ENCODE measurements at regions not wholly inside any gene's neighbourhood (a gene's known extent, or its start where the extent isn't known, plus 50 kb on each side); places are given as distances from the start of the nearest gene placed in this dataset.
A peak's percentile ranks its signal among the peaks of the same experiment; 100 is the strongest.

DNA sequence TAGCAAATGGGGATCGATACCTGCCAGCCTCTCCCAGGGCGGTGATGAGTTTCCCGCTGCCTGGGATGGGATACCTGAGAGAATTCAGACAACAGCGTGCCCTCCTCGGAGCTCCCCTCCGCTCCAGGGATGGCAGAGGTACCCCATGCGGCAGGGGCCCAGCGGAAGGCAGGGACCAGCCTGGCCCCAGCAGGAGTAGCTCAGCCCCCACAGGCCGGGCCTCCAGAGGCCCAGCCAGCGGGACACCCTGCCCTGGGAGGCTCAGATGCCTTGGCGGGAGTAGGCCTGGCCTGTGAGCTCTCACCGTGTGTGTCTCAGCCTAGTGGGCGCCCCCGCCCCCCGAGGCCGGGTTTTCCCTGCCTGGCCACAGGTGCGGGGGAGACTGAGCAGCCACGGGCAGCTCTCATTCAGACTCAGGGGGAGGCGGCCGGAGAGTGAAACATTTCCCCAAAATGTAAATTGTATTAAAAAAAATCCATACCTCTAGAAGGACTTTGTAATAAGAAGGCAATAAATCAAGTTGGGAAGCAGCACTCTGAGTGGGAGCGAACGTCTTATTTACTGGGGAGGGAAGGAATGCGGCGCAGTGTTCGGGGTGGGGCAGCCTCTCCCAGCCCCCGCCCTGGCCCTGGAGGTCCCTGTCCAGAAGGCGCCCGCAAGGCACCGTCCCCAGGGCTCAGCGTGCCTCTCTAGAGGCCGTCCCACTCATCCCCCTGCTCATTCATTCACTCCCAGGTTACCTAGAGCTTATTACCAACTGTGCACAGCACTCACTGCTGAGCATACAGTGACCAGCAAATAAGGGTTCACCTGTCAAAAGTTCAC lies 888.0 kb downstream of the BRD1 start:
- H3K4me1 ChIP-seq (ENCODE audit: control insufficient read depth, insufficient read depth, low read length, poor library complexity, severe bottlenecking), result no peaks in the 10 kb centered on the region
- H3K36me3 ChIP-seq (ENCODE audit: control insufficient read depth, insufficient read depth, low read length), result no peaks in the 10 kb centered on the region
- Mint-ChIP-seq H3K4me3 (no peak overlapping the region), H3K36me3 (no peaks in the 10 kb centered on the region), H3K9me3 (peaks cover 0 to 3% (median under 1%) of the 10 kb centered on the region in 7 donors), H3K4me1 (no peaks in the 10 kb centered on the region), H3K27ac (no peak overlapping the region), H3K27me3 (no peaks in the 10 kb centered on the region)
- ATAC-seq (ENCODE audit: low read depth in 2 of 2) (no peak), DNase-seq (no peak)
- no peak overlapping the region for H3K27ac ChIP-seq (ENCODE audit: insufficient read depth, low read length, poor library complexity, severe bottlenecking)
- H3K27me3 ChIP-seq (ENCODE audit: control insufficient read depth, insufficient read depth, low read length), result no peaks in the 10 kb centered on the region
- no peak overlapping the region for H3K4me3 ChIP-seq (ENCODE audit: low read depth, low read length)
- peaks cover 0 to under 1% of the 10 kb centered on the region in 2 experiments for H3K9me3 ChIP-seq (ENCODE audit: control insufficient read depth in 2 of 2, low read length in 2 of 2)

DNA sequence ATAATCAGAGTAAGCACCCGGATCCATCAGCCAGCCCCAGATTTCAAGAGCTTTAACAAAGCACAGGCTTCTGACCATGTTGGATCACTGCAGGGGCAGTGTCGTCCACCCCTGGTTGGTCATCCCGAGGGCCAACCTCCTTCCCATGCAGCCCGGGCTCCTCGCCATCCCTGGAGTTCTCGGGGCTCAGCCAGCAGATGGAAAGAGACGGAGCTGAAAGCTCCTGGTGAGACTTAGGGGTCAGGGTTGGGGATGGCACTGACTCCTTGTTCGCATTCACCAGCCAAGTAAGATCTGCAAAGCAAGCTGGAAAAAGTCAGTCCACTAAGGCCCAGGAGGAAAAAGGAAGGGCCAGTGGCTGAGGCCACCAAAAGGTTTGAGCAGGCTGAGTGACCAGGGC lies 888.9 kb downstream of the BRD1 start:
- Mint-ChIP-seq H3K4me1 (no peaks in the 10 kb centered on the region), H3K27ac (no peak overlapping the region), H3K27me3 (no peaks in the 10 kb centered on the region), H3K36me3 (no peaks in the 10 kb centered on the region), H3K4me3 (no peak overlapping the region), H3K9me3 (peaks cover 0 to 6% (median 3%) of the 10 kb centered on the region in 7 donors)
- Histone ChIP-seq H3K9me3 (ENCODE audit: control insufficient read depth in 2 of 2, low read length in 2 of 2) (peaks cover 0 to 5% of the 10 kb centered on the region in 2 experiments), H3K27me3 (ENCODE audit: control insufficient read depth, insufficient read depth, low read length) (no peaks in the 10 kb centered on the region), H3K4me3 (ENCODE audit: low read depth, low read length) (no peak overlapping the region), H3K27ac (ENCODE audit: insufficient read depth, low read length, poor library complexity, severe bottlenecking) (no peak overlapping the region), H3K4me1 (ENCODE audit: control insufficient read depth, insufficient read depth, low read length, poor library complexity, severe bottlenecking) (no peaks in the 10 kb centered on the region), H3K36me3 (ENCODE audit: control insufficient read depth, insufficient read depth, low read length) (no peaks in the 10 kb centered on the region)
- ATAC-seq (ENCODE audit: low read depth in 2 of 2), result no peak
- no peak for DNase-seq

DNA sequence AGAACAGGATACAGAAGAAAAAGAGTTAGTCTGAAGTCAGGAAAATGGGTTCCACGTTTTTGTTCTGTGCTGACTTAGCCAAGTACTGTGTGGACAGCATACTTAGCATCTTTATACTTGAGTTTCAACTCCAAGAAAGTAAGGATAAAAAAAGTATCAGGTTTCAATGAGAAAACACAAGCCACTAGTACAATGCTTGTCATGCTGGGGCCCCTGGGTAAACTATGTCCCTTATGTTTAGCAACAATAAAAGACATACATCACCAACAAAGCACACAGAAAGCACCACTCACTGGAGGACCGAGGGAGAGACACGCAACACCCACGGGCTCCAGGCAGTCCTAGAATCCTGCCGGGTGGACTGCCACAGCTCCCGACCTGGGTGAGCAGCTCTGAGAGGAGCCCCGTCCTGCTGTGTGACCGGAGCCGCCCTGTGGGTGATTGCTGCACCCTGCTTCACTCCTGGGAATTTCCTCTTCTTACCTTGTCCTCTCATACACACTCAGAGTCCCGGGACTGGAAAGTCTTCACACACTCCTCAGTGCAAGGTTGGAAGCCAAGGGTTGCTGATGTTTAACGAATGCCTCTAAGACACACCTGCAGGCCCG lies 890.5 kb downstream of the BRD1 start:
- Mint-ChIP-seq H3K4me1 (no peaks in the 10 kb centered on the region), H3K9me3 (peaks cover 0 to 6% (median 3%) of the 10 kb centered on the region in 7 donors), H3K36me3 (no peaks in the 10 kb centered on the region), H3K4me3 (no peak overlapping the region), H3K27me3 (no peaks in the 10 kb centered on the region), H3K27ac (no peak overlapping the region)
- Histone ChIP-seq H3K27ac (ENCODE audit: insufficient read depth, low read length, poor library complexity, severe bottlenecking) (no peak overlapping the region), H3K4me1 (ENCODE audit: control insufficient read depth, insufficient read depth, low read length, poor library complexity, severe bottlenecking) (no peaks in the 10 kb centered on the region), H3K4me3 (ENCODE audit: low read depth, low read length) (no peak overlapping the region), H3K36me3 (ENCODE audit: control insufficient read depth, insufficient read depth, low read length) (no peaks in the 10 kb centered on the region), H3K9me3 (ENCODE audit: control insufficient read depth in 2 of 2, low read length in 2 of 2) (peaks cover 0 to 5% of the 10 kb centered on the region in 2 experiments), H3K27me3 (ENCODE audit: control insufficient read depth, insufficient read depth, low read length) (no peaks in the 10 kb centered on the region)
- ATAC-seq (ENCODE audit: low read depth in 2 of 2) (no peak), DNase-seq (no peak)

DNA sequence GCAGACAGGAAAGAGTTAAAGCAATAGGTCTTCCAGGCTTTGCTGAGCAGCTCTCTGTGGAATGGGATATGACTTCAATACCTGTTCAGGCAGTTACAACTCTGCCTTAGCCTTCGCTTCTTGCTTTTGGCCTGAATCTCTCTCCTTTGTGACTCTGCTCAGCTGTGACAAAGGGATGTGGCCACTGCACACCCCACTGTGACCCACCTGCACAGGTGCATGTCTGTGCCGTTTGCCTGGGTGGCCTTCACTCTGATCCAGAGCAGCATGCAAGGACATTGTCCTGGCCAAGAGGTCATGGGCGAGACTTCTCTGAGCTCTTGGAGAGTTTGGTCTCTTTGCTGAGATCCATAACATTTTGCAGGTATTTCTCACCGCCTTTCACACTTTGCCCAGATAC lies 891.3 kb downstream of the BRD1 start:
- no peaks in the 10 kb centered on the region for H3K4me1 ChIP-seq (ENCODE audit: control insufficient read depth, insufficient read depth, low read length, poor library complexity, severe bottlenecking)
- no peaks in the 10 kb centered on the region for H3K27me3 Mint-ChIP-seq
- H3K27ac ChIP-seq (ENCODE audit: insufficient read depth, low read length, poor library complexity, severe bottlenecking), result no peak overlapping the region
- peaks cover 0 to 6% (median 3%) of the 10 kb centered on the region in 7 donors for H3K9me3 Mint-ChIP-seq
- H3K27me3 ChIP-seq (ENCODE audit: control insufficient read depth, insufficient read depth, low read length), result no peaks in the 10 kb centered on the region
- H3K36me3 ChIP-seq (ENCODE audit: control insufficient read depth, insufficient read depth, low read length), result no peaks in the 10 kb centered on the region
- no peak overlapping the region for H3K4me3 Mint-ChIP-seq
- peaks cover 0 to 5% of the 10 kb centered on the region in 2 experiments for H3K9me3 ChIP-seq (ENCODE audit: control insufficient read depth in 2 of 2, low read length in 2 of 2)
- DNase-seq (no peak), ATAC-seq (ENCODE audit: low read depth in 2 of 2) (no peak)
- H3K36me3 Mint-ChIP-seq, result no peaks in the 10 kb centered on the region
- H3K4me3 ChIP-seq (ENCODE audit: low read depth, low read length), result no peak overlapping the region
- no peak overlapping the region for H3K27ac Mint-ChIP-seq
- H3K4me1 Mint-ChIP-seq, result no peaks in the 10 kb centered on the region

DNA sequence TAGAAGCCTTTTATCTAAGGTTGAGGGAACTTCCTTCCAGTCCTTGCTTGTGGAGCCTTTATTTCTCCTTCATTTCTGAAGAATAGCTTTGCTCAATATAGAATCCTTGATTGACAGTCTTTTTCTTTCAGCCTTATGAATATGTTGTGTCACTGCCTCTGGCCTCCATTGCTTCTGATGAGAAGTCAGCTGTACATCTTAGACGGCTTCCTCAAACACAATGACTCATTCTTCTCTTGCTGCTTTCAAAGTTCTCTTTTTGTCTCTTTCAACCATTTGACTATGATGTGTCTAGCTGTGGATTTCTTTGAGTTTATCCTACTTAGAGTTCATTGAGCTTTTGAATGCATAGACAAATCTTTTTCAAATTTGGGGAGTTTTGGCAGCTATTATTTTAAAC lies 893.2 kb downstream of the BRD1 start:
- DNase-seq, result no peak
- no peaks in the 10 kb centered on the region for H3K27me3 ChIP-seq (ENCODE audit: control insufficient read depth, insufficient read depth, low read length)
- no peak for ATAC-seq (ENCODE audit: low read depth in 2 of 2)
- Mint-ChIP-seq H3K27ac (no peak overlapping the region), H3K9me3 (peaks cover 0 to 6% (median 2%) of the 10 kb centered on the region in 7 donors), H3K27me3 (peaks cover 5% of the 10 kb centered on the region), H3K36me3 (no peaks in the 10 kb centered on the region), H3K4me3 (no peak overlapping the region), H3K4me1 (no peaks in the 10 kb centered on the region)
- H3K27ac ChIP-seq (ENCODE audit: insufficient read depth, low read length, poor library complexity, severe bottlenecking), result no peak overlapping the region
- H3K9me3 ChIP-seq (ENCODE audit: control insufficient read depth in 2 of 2, low read length in 2 of 2), result peaks cover 0 to 5% of the 10 kb centered on the region in 2 experiments
- no peak overlapping the region for H3K4me3 ChIP-seq (ENCODE audit: low read depth, low read length)
- no peaks in the 10 kb centered on the region for H3K36me3 ChIP-seq (ENCODE audit: control insufficient read depth, insufficient read depth, low read length)
- no peaks in the 10 kb centered on the region for H3K4me1 ChIP-seq (ENCODE audit: control insufficient read depth, insufficient read depth, low read length, poor library complexity, severe bottlenecking)

DNA sequence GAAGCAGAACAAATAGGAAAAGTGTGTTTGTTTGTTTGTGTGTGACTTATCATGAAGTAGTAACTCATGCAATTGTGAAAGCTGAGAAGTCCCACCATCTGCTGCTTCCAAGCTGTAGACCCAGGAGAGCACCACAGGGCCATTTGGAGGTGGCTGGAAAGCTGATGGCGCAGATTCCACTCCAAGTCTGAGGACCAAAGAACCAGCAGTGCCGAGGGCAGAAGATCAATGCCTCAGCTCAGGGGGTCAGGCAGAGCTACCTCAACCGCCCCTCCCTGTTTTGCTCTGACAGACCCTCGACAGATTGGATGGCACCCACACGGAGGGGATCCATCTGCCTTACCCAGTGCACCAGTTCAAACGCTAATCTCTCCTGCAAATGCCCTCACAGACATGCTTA lies 896.2 kb downstream of the BRD1 start:
- Mint-ChIP-seq H3K36me3 (no peaks in the 10 kb centered on the region), H3K4me1 (no peaks in the 10 kb centered on the region), H3K27ac (no peak overlapping the region), H3K9me3 (peaks cover 0 to 6% (median 2%) of the 10 kb centered on the region in 7 donors), H3K27me3 (peaks cover 5% of the 10 kb centered on the region), H3K4me3 (no peak overlapping the region)
- DNase-seq (no peak), ATAC-seq (ENCODE audit: low read depth in 2 of 2) (no peak)
- Histone ChIP-seq H3K4me1 (ENCODE audit: control insufficient read depth, insufficient read depth, low read length, poor library complexity, severe bottlenecking) (no peaks in the 10 kb centered on the region), H3K9me3 (ENCODE audit: control insufficient read depth in 2 of 2, low read length in 2 of 2) (peaks cover 0 to 5% of the 10 kb centered on the region in 2 experiments), H3K4me3 (ENCODE audit: low read depth, low read length) (no peak overlapping the region), H3K27ac (ENCODE audit: insufficient read depth, low read length, poor library complexity, severe bottlenecking) (no peak overlapping the region), H3K27me3 (ENCODE audit: control insufficient read depth, insufficient read depth, low read length) (no peaks in the 10 kb centered on the region), H3K36me3 (ENCODE audit: control insufficient read depth, insufficient read depth, low read length) (no peaks in the 10 kb centered on the region)

DNA sequence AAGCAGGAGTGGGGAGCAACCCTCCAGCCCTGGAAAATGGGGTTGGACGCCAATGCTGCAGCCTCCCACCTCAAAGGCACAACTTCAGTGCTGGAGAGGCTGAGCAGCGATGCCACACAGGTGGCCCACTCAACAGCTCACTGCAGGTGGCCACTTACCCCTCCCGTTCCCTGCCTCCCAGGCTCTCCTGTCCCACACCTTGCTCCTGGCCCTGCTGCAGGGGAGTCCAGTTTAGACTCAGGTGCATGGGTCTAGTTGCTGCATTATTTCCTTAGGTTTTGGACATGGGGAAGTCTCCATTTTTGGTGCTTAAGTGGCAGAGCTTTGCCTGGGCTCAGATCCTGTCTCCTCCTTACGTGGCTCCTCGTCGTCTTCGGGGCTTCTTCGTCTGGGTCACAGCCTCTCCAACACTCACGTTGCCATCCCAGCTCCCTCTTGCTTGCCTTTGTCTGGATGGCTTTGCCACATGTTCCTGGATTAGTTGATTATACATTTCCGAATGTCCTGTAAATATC lies 898.3 kb downstream of the BRD1 start:
- Histone ChIP-seq H3K27me3 (ENCODE audit: control insufficient read depth, insufficient read depth, low read length) (no peaks in the 10 kb centered on the region), H3K27ac (ENCODE audit: insufficient read depth, low read length, poor library complexity, severe bottlenecking) (no peak overlapping the region), H3K36me3 (ENCODE audit: control insufficient read depth, insufficient read depth, low read length) (no peaks in the 10 kb centered on the region), H3K9me3 (ENCODE audit: control insufficient read depth in 2 of 2, low read length in 2 of 2) (peaks cover 0 to under 1% of the 10 kb centered on the region in 2 experiments), H3K4me1 (ENCODE audit: control insufficient read depth, insufficient read depth, low read length, poor library complexity, severe bottlenecking) (no peaks in the 10 kb centered on the region), H3K4me3 (ENCODE audit: low read depth, low read length) (no peak overlapping the region)
- DNase-seq (no peak), ATAC-seq (ENCODE audit: low read depth in 2 of 2) (no peak)
- H3K4me3 Mint-ChIP-seq, result no peak overlapping the region
- H3K36me3 Mint-ChIP-seq, result no peaks in the 10 kb centered on the region
- no peaks in the 10 kb centered on the region for H3K4me1 Mint-ChIP-seq
- peaks cover 0 to 2% (median 2%) of the 10 kb centered on the region in 7 donors for H3K9me3 Mint-ChIP-seq
- peaks cover 5% of the 10 kb centered on the region for H3K27me3 Mint-ChIP-seq
- peak overlapping the region in 1 of 3 donors; percentile 56 for H3K27ac Mint-ChIP-seq
